ENCODE measurements at regions not wholly inside any gene's neighbourhood (a gene's known extent, or its start where the extent isn't known, plus 50 kb on each side); places are given as distances from the start of the nearest gene placed in this dataset.

- peaks cover 6% of the 10 kb centered on the region; the same call in 1 of the 2 replicates for H3K9me3 ChIP-seq (ENCODE audit: insufficient read depth, low read length)
- TF ChIP-seq, protein P1, sequence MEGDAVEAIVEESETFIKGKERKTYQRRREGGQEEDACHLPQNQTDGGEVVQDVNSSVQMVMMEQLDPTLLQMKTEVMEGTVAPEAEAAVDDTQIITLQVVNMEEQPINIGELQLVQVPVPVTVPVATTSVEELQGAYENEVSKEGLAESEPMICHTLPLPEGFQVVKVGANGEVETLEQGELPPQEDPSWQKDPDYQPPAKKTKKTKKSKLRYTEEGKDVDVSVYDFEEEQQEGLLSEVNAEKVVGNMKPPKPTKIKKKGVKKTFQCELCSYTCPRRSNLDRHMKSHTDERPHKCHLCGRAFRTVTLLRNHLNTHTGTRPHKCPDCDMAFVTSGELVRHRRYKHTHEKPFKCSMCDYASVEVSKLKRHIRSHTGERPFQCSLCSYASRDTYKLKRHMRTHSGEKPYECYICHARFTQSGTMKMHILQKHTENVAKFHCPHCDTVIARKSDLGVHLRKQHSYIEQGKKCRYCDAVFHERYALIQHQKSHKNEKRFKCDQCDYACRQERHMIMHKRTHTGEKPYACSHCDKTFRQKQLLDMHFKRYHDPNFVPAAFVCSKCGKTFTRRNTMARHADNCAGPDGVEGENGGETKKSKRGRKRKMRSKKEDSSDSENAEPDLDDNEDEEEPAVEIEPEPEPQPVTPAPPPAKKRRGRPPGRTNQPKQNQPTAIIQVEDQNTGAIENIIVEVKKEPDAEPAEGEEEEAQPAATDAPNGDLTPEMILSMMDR (IDR thresholded peaks at IDR 0.05; ENCODE audit: low read depth, low read length) = no peak
Measured at GRCh38 chr19:32101206-32101605, 244.2 kb upstream of the ZNF507 start.

DNA sequence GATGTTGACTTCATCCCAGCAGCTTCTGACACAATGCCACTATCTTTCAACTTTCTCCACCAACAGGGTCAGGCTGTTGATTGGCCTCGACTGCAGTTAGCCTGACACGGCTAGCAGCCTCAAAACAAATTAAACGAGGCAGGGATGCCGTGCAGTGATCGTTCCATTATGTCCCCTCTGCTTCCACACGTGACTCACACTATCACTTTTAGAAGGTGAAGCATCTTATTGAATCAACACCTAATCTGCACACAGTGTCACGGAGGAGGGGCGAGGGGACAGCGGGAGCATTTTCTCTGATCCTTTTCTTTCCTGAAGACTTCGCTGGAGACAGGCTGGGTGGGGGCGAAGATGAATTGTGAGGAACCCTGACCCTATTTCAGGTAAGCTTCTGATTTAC is 241.9 kb upstream of the ZNF507 start:
- no peak overlapping the region for H3K4me3 ChIP-seq (ENCODE audit: low read length)
- H3K27me3 ChIP-seq (ENCODE audit: low read depth, low read length) = peaks cover 10% of the 10 kb centered on the region; the same call in 1 of the 2 replicates
- H3K27ac ChIP-seq (ENCODE audit: low read length) = no peak overlapping the region
- H2AFZ ChIP-seq (ENCODE audit: low read depth, low read length) = no peak overlapping the region
- H3K9ac ChIP-seq (ENCODE audit: low read length) = no peak overlapping the region
- H3K9me3 ChIP-seq (ENCODE audit: insufficient read depth, low read length) = peaks cover 6% of the 10 kb centered on the region; the same call in 1 of the 2 replicates
- no peaks in the 10 kb centered on the region for H3K79me2 ChIP-seq (ENCODE audit: low read length)
- TF ChIP-seq, protein P1 (IDR thresholded peaks at IDR 0.05; ENCODE audit: low read depth, low read length) = no peak
- TF ChIP-seq EZH2phosphoT487 (IDR thresholded peaks at IDR 0.05; ENCODE audit: low read depth) = no peak
- H3K4me2 ChIP-seq (ENCODE audit: low read length) = no peak overlapping the region
- H3K36me3 ChIP-seq (replicated peaks; ENCODE audit: low read depth, low read length) = no peaks in the 10 kb centered on the region
- H3K4me1 ChIP-seq (ENCODE audit: low read length) = no peaks in the 10 kb centered on the region
- no peaks in the 10 kb centered on the region for H4K20me1 ChIP-seq (ENCODE audit: insufficient read depth, low read length)

More at GRCh38 chr19:32101206-32101605, 244.2 kb upstream of the ZNF507 start:
- Histone ChIP-seq H3K4me1 (ENCODE audit: low read length) (no peaks in the 10 kb centered on the region), H4K20me1 (ENCODE audit: insufficient read depth, low read length) (no peaks in the 10 kb centered on the region), H3K27ac (ENCODE audit: low read length) (no peak overlapping the region), H3K4me2 (ENCODE audit: low read length) (no peak overlapping the region), H3K27me3 (ENCODE audit: low read depth, low read length) (peaks cover 7% of the 10 kb centered on the region; the same call in 1 of the 2 replicates), H3K4me3 (ENCODE audit: low read length) (no peak overlapping the region), H3K79me2 (ENCODE audit: low read length) (no peaks in the 10 kb centered on the region), H3K36me3 (replicated peaks; ENCODE audit: low read depth, low read length) (no peaks in the 10 kb centered on the region), H3K9ac (ENCODE audit: low read length) (no peak overlapping the region), H2AFZ (ENCODE audit: low read depth, low read length) (no peak overlapping the region)

GRCh38 chr19:32104153-32104849 is 241.1 kb upstream of the ZNF507 start:
- H3K4me3 ChIP-seq (ENCODE audit: low read length) = no peak overlapping the region
- no peak overlapping the region for H3K27ac ChIP-seq (ENCODE audit: low read length)
- no peaks in the 10 kb centered on the region for H3K36me3 ChIP-seq (replicated peaks; ENCODE audit: low read depth, low read length)
- peaks cover 10% of the 10 kb centered on the region; the same call in 1 of the 2 replicates for H3K27me3 ChIP-seq (ENCODE audit: low read depth, low read length)
- H3K4me1 ChIP-seq (ENCODE audit: low read length) = no peaks in the 10 kb centered on the region
- no peaks in the 10 kb centered on the region for H4K20me1 ChIP-seq (ENCODE audit: insufficient read depth, low read length)
- H3K9ac ChIP-seq (ENCODE audit: low read length) = no peak overlapping the region
- TF ChIP-seq EZH2phosphoT487 (IDR thresholded peaks at IDR 0.05; ENCODE audit: low read depth) = no peak
- TF ChIP-seq, protein P1 (IDR thresholded peaks at IDR 0.05; ENCODE audit: low read depth, low read length) = no peak
- no peak overlapping the region for H2AFZ ChIP-seq (ENCODE audit: low read depth, low read length)
- H3K4me2 ChIP-seq (ENCODE audit: low read length) = no peak overlapping the region
- H3K9me3 ChIP-seq (ENCODE audit: insufficient read depth, low read length) = peaks cover 6% of the 10 kb centered on the region; the same call in 1 of the 2 replicates
- no peaks in the 10 kb centered on the region for H3K79me2 ChIP-seq (ENCODE audit: low read length)

- Histone ChIP-seq H3K79me2 (ENCODE audit: low read length) (no peaks in the 10 kb centered on the region), H4K20me1 (ENCODE audit: insufficient read depth, low read length) (no peaks in the 10 kb centered on the region), H3K27ac (ENCODE audit: low read length) (no peak overlapping the region), H3K36me3 (replicated peaks; ENCODE audit: low read depth, low read length) (no peaks in the 10 kb centered on the region), H2AFZ (ENCODE audit: low read depth, low read length) (no peak overlapping the region), H3K4me2 (ENCODE audit: low read length) (no peak overlapping the region), H3K4me1 (ENCODE audit: low read length) (no peaks in the 10 kb centered on the region), H3K9ac (ENCODE audit: low read length) (no peak overlapping the region), H3K27me3 (ENCODE audit: low read depth, low read length) (peaks cover 10% of the 10 kb centered on the region; the same call in 1 of the 2 replicates), H3K9me3 (ENCODE audit: insufficient read depth, low read length) (peaks cover 6% of the 10 kb centered on the region; the same call in 1 of the 2 replicates), H3K4me3 (ENCODE audit: low read length) (no peak overlapping the region)
- TF ChIP-seq, protein P1 (IDR thresholded peaks at IDR 0.05; ENCODE audit: low read depth, low read length) = no peak
- TF ChIP-seq EZH2phosphoT487 (IDR thresholded peaks at IDR 0.05; ENCODE audit: low read depth) = no peak
Measured at GRCh38 chr19:32104850-32105235, 240.6 kb upstream of the ZNF507 start.

All from OCI-LY3 (cell line).